GM12878 (cell line): ENCODE measurements at regions not wholly inside any gene's neighbourhood (a gene's known extent, or its start where the extent isn't known, plus 50 kb on each side); places are given as distances from the start of the nearest gene placed in this dataset.

Experiments used
- ATAC-seq: fragments of 200-7000 bp; cut with Tn5 transposase; 3 replicates; pipeline ENCODE4 v1.9.1; 2020; ENCODE audit warnings: mild to moderate bottlenecking, moderate library complexity
- BruUV-seq: library from RNA; stranded (reverse); fragments of 400-500 nt; replicated peaks from 2 replicates; lab custom pipeline; 2021; lab: Mats Ljungman, UMichigan
- CTCF ChIA-PET: fragments of 300-600 bp; sonication (Branson Sonifier 250); formaldehyde crosslinking; extraction: SDS; loops from one replicate; lab custom pipeline; 2021; ENCODE audit warnings: inconsistent platforms; lab: Yijun Ruan, JAX
- POLR2A ChIA-PET: fragments of 350-600 bp; formaldehyde crosslinking; extraction: SDS; loops from one replicate; lab custom pipeline; 2021; ENCODE audit warnings: inconsistent platforms; lab: Charles Lee
- RAD21 ChIA-PET: fragments of 300-600 bp; sonication (Branson Sonifier 250); formaldehyde crosslinking; loops from one replicate; lab custom pipeline; 2023; ENCODE audit warnings: antibody characterized with exemption; ENCODE audit not compliant: unreplicated experiment; lab: Charles Lee
- SMC1A ChIA-PET: fragments of 300-600 bp; sonication (Branson Sonifier 250); formaldehyde crosslinking; loops from one replicate; lab custom pipeline; 2023; ENCODE audit not compliant: unreplicated experiment, uncharacterized antibody; lab: Charles Lee
- DNase-seq: peaks from one replicate; pipeline ENCODE4 v3.0.0-alpha.2; 2011; ENCODE audit warnings: low read depth, low spot score
- FAIRE-seq: peaks from 3 replicates; lab custom pipeline; 2011; peaks lifted over from hg19 to GRCh38; lab: Jason Lieb, UNC
- H2AFZ ChIP-seq: 2 replicates; pipeline ENCODE4 v1.6.0; 2011; ENCODE audit warnings: low read depth, low read length, control low read depth; ENCODE audit not compliant: control insufficient read depth
- H3K27ac ChIP-seq: 2 replicates; pipeline ENCODE4 v1.5.1; 2011; ENCODE audit warnings: control low read depth; ENCODE audit not compliant: control insufficient read depth, insufficient read depth
- H3K27me3 ChIP-seq, 2 experiments: replicated peaks in 1 of 2; 2 replicates each; pipeline versions ENCODE4 v1.6.0 to v1.6.1; 2011; ENCODE audit warnings: low read length in 1 of 2; ENCODE audit not compliant: control insufficient read depth in 2 of 2, insufficient read depth in 2 of 2
- H3K36me3 ChIP-seq, 2 experiments: 2 replicates each; pipeline ENCODE4 v1.5.1; 2011; ENCODE audit warnings: low read length in 1 of 2; ENCODE audit not compliant: control insufficient read depth in 2 of 2, insufficient read depth in 2 of 2
- H3K4me1 ChIP-seq: 2 replicates; pipeline ENCODE4 v1.6.1; 2011; ENCODE audit warnings: mild to moderate bottlenecking, low read length, moderate library complexity, mixed read lengths; ENCODE audit not compliant: control insufficient read depth, insufficient read depth
- H3K4me2 ChIP-seq: 2 replicates; pipeline ENCODE4 v1.6.0; 2011; ENCODE audit warnings: control low read depth; ENCODE audit not compliant: control insufficient read depth, insufficient read depth
- H3K4me3 ChIP-seq: fragments of 200-600 bp; sonication (generic); 2 replicates; pipeline ENCODE4 v1.5.1; 2016
- H3K79me2 ChIP-seq: 2 replicates; pipeline ENCODE4 v1.6.0; 2011; ENCODE audit warnings: low read length; ENCODE audit not compliant: control insufficient read depth, insufficient read depth
- H3K9ac ChIP-seq: 2 replicates; pipeline ENCODE4 v1.8.0; 2011; ENCODE audit warnings: low read length, control low read depth, mixed read lengths; ENCODE audit not compliant: control insufficient read depth, insufficient read depth
- H3K9me3 ChIP-seq: replicated peaks from 3 replicates; pipeline ENCODE4 v1.5.1; 2011; ENCODE audit warnings: mild to moderate bottlenecking, low read length; ENCODE audit not compliant: control insufficient read depth, insufficient read depth
- H4K20me1 ChIP-seq: 2 replicates; pipeline ENCODE4 v1.6.0; 2011; ENCODE audit not compliant: control insufficient read depth, insufficient read depth
- CBFB ChIP-seq: IDR thresholded peaks from 2 replicates; pipeline ENCODE4 v1.6.1; 2016; ENCODE audit warnings: antibody characterized with exemption, low read depth
- SP1 ChIP-seq: IDR thresholded peaks from one replicate; pipeline ENCODE4 v1.6.1; 2011; ENCODE audit warnings: low read depth, low read length
- SREBF2 ChIP-seq: IDR thresholded peaks from 2 replicates; pipeline ENCODE4 v1.6.1; 2012; ENCODE audit warnings: mild to moderate bottlenecking, low read length
- TARDBP ChIP-seq: IDR thresholded peaks from 2 replicates; pipeline ENCODE4 v1.6.1; 2016; ENCODE audit warnings: borderline replicate concordance
- WGBS: methylation state at CpG from one replicate; pipeline ENCODE4 v1.1.6; 2016; ENCODE audit warnings: low lambda C conversion rate; ENCODE audit not compliant: insufficient replicate concordance, insufficient coverage; ENCODE audit errors: missing lambda C conversion rate; 5-methylcytosine and 5-hydroxymethylcytosine counted together
- in situ Hi-C: fragments of 300-500 bp; cut with MboI; formaldehyde crosslinking; loops from 9 replicates; pipeline ENCODE4 v1.14.3; 2018; ENCODE audit warnings: mixed read lengths
- intact Hi-C: fragments of 100-400 bp; cut with micrococcal nuclease; formaldehyde crosslinking; loops from one replicate; pipeline ENCODE4 v1.14.2; 2022; ENCODE audit not compliant: unreplicated experiment
- TF ChIP-seq, protein P1 (sequence below): fragments of 450-650 bp; conservative IDR thresholded peaks from 2 replicates; pipeline ENCODE4 v1.6.1; 2017; ENCODE audit warnings: mild to moderate bottlenecking, moderate library complexity

- no peak overlapping the region for H3K27ac ChIP-seq
- no peak overlapping the region for H3K4me2 ChIP-seq
- 46% methylated on average over 14 of the region's 14 CpGs for WGBS
- no peaks in the 10 kb centered on the region for H3K4me1 ChIP-seq
- DNase-seq: no peak
- H4K20me1 ChIP-seq: no peaks in the 10 kb centered on the region
- no peaks in the 10 kb centered on the region for H3K9me3 ChIP-seq
- FAIRE-seq: no peak
- BruUV-seq: no TSS peak
- in situ Hi-C loops: no loop called here
- ChIA-PET RAD21 (no interaction called here), SMC1A (no interaction called here), POLR2A (no interaction called here), CTCF (no interaction called here)
- H3K27me3 ChIP-seq: peaks cover 0 to 4% of the 10 kb centered on the region in 2 experiments; a peak in 2 of 4 replicates
- intact Hi-C loops: no loop called here
- no peak for ATAC-seq
- H3K4me3 ChIP-seq: no peak overlapping the region
- no peak overlapping the region for H3K9ac ChIP-seq
- no peak overlapping the region for H2AFZ ChIP-seq
- no peaks in the 10 kb centered on the region for H3K79me2 ChIP-seq
- no peak for TF ChIP-seq TARDBP
- TF ChIP-seq SP1: no peak
- TF ChIP-seq, protein P1, sequence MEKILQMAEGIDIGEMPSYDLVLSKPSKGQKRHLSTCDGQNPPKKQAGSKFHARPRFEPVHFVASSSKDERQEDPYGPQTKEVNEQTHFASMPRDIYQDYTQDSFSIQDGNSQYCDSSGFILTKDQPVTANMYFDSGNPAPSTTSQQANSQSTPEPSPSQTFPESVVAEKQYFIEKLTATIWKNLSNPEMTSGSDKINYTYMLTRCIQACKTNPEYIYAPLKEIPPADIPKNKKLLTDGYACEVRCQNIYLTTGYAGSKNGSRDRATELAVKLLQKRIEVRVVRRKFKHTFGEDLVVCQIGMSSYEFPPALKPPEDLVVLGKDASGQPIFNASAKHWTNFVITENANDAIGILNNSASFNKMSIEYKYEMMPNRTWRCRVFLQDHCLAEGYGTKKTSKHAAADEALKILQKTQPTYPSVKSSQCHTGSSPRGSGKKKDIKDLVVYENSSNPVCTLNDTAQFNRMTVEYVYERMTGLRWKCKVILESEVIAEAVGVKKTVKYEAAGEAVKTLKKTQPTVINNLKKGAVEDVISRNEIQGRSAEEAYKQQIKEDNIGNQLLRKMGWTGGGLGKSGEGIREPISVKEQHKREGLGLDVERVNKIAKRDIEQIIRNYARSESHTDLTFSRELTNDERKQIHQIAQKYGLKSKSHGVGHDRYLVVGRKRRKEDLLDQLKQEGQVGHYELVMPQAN: no peak
- TF ChIP-seq CBFB: no peak
- TF ChIP-seq SREBF2: no peak
- H3K36me3 ChIP-seq: no peaks in the 10 kb centered on the region
Observed at GRCh38 chr17:79362772-79363305, 248.0 kb downstream of the RBFOX3 start.
